ENCODE measurements at regions not wholly inside any gene's neighbourhood (a gene's known extent, or its start where the extent isn't known, plus 50 kb on each side); places are given as distances from the start of the nearest gene placed in this dataset.

GRCh38 chr6:63371104-63371715 is 51.4 kb upstream of the LGSN start:
- no peak for TF ChIP-seq POLR2A (IDR thresholded peaks at IDR 0.05)
- TF ChIP-seq CTCF (IDR thresholded peaks at IDR 0.05), result no peak
- TF ChIP-seq POLR2AphosphoS5 (IDR thresholded peaks at IDR 0.05), result no peak
- no peak for TF ChIP-seq EP300 (IDR thresholded peaks at IDR 0.05)
